ENCODE measurements at regions not wholly inside any gene's neighbourhood (a gene's known extent, or its start where the extent isn't known, plus 50 kb on each side); places are given as distances from the start of the nearest gene placed in this dataset.

DNA sequence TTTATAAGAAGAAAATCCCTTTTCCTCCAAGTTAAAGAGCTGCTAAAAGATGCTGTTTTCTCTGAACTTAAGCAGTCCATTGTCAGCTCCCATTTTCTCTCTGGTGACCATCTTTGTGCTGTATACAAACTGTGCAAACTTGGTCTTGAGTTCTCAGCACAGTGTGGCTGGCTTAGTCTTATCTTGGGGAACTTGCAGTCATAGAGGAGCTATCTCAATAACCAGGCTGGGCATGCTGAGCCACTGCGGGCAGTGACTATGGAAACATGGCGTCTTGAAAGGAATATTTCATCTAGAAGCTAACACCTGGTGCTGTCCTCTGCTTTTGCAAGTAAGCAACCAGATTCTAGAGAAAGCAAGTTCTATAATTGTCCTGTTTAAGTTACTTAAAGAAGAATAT is 1334.4 kb upstream of the CELF4 start:
- Histone ChIP-seq H3K27me3 (ENCODE audit: low read length) (no peaks in the 10 kb centered on the region), H2AFZ (ENCODE audit: low read length) (no peak overlapping the region), H3K27ac (ENCODE audit: low read length) (no peak overlapping the region), H3K4me1 (ENCODE audit: insufficient read depth, low read length) (no peaks in the 10 kb centered on the region), H3K9ac (ENCODE audit: low read length) (no peak overlapping the region), H3F3A (ENCODE audit: low read length, unreplicated experiment) (no peaks in the 10 kb centered on the region), H3K36me3 (ENCODE audit: low read depth, low read length) (no peaks in the 10 kb centered on the region), H3K4me3 (ENCODE audit: low read length) (no peak overlapping the region), H3K9me3 (ENCODE audit: low read length) (no peaks in the 10 kb centered on the region), H3K9me2 (replicated peaks; ENCODE audit: low read length) (no peaks in the 10 kb centered on the region), H3K4me2 (ENCODE audit: low read length) (no peak overlapping the region), H3K79me2 (ENCODE audit: low read length) (no peaks in the 10 kb centered on the region), H4K20me1 (ENCODE audit: low read length) (no peaks in the 10 kb centered on the region)
- ATAC-seq (no peak), DNase-seq (no peak)
- ChIA-PET POLR2A (ENCODE audit: unreplicated experiment) (no interaction called here), CTCF (no interaction called here)
- intact Hi-C loops (cut with micrococcal nuclease): no loop called here
- BruUV-seq (replicated peaks): no TSS peak
- TF ChIP-seq EZH2 (IDR thresholded peaks at IDR 0.05; ENCODE audit: low read length, unreplicated experiment) (no peak), EZH2phosphoT487 (IDR thresholded peaks at IDR 0.05; ENCODE audit: borderline replicate concordance, low read length) (no peak)
- TF ChIP-seq, protein P1, sequence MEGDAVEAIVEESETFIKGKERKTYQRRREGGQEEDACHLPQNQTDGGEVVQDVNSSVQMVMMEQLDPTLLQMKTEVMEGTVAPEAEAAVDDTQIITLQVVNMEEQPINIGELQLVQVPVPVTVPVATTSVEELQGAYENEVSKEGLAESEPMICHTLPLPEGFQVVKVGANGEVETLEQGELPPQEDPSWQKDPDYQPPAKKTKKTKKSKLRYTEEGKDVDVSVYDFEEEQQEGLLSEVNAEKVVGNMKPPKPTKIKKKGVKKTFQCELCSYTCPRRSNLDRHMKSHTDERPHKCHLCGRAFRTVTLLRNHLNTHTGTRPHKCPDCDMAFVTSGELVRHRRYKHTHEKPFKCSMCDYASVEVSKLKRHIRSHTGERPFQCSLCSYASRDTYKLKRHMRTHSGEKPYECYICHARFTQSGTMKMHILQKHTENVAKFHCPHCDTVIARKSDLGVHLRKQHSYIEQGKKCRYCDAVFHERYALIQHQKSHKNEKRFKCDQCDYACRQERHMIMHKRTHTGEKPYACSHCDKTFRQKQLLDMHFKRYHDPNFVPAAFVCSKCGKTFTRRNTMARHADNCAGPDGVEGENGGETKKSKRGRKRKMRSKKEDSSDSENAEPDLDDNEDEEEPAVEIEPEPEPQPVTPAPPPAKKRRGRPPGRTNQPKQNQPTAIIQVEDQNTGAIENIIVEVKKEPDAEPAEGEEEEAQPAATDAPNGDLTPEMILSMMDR (conservative IDR thresholded peaks at IDR 0.05; ENCODE audit: low read depth, low read length): no peak

DNA sequence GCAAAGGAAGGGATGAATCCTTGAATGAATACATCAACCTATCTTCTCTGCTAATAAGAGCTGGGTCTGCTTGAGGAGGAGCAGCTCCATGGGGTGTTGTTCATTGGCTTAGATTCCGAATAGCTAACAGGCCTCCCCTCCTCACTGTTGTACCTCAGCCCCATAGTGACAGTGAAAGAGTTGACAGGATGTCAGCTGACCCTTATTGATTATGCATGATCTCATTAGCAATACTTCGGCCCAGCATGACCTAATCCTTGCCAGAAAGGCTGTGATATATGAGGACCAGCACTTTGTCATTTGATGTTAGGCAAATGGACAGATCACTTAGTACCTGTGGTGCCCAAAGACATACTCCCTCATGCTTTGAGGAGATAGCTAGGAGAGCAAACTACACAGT is 1333.7 kb upstream of the CELF4 start:
- Histone ChIP-seq H3K9ac (ENCODE audit: low read length) (no peak overlapping the region), H3K4me3 (ENCODE audit: low read length) (no peak overlapping the region), H3K27me3 (ENCODE audit: low read length) (no peaks in the 10 kb centered on the region), H3K79me2 (ENCODE audit: low read length) (no peaks in the 10 kb centered on the region), H3K9me2 (replicated peaks; ENCODE audit: low read length) (no peaks in the 10 kb centered on the region), H3K4me2 (ENCODE audit: low read length) (no peak overlapping the region), H3K4me1 (ENCODE audit: insufficient read depth, low read length) (no peaks in the 10 kb centered on the region), H2AFZ (ENCODE audit: low read length) (no peak overlapping the region), H3K9me3 (ENCODE audit: low read length) (no peaks in the 10 kb centered on the region), H3K36me3 (ENCODE audit: low read depth, low read length) (no peaks in the 10 kb centered on the region), H3F3A (ENCODE audit: low read length, unreplicated experiment) (no peaks in the 10 kb centered on the region), H3K27ac (ENCODE audit: low read length) (no peak overlapping the region), H4K20me1 (ENCODE audit: low read length) (no peaks in the 10 kb centered on the region)
- intact Hi-C loops (cut with micrococcal nuclease): no loop called here
- ChIA-PET CTCF (no interaction called here), POLR2A (ENCODE audit: unreplicated experiment) (no interaction called here)
- DNase-seq (no peak), ATAC-seq (no peak)
- TF ChIP-seq, protein P1 (conservative IDR thresholded peaks at IDR 0.05; ENCODE audit: low read depth, low read length): no peak
- TF ChIP-seq EZH2 (IDR thresholded peaks at IDR 0.05; ENCODE audit: low read length, unreplicated experiment) (no peak), EZH2phosphoT487 (IDR thresholded peaks at IDR 0.05; ENCODE audit: borderline replicate concordance, low read length) (no peak)
- no TSS peak for BruUV-seq (replicated peaks)

DNA sequence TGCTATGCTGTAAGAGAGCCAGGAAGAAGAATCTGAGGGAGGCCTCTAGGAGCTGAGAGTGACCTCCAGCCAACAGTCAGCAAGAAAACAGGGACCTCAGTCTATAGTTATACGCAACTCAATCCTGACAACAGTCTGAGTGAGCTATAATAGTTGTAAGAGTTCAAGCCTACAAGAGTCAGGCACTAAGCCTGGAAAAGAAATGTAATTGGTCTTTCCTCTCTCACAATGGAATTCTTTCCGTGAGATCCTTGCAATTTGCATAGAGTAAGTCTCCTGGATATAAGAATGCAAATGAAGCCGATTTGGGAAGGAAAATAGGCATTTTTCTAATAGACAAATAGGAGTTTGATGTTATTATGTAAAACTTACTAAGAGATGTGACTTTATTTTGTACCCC is 1332.6 kb upstream of the CELF4 start:
- DNase-seq: no peak
- Histone ChIP-seq H2AFZ (ENCODE audit: low read length) (no peak overlapping the region), H3K27me3 (ENCODE audit: low read length) (no peaks in the 10 kb centered on the region), H3K4me2 (ENCODE audit: low read length) (no peak overlapping the region), H3K4me1 (ENCODE audit: insufficient read depth, low read length) (no peaks in the 10 kb centered on the region), H3K9me3 (ENCODE audit: low read length) (no peaks in the 10 kb centered on the region), H4K20me1 (ENCODE audit: low read length) (no peaks in the 10 kb centered on the region), H3K4me3 (ENCODE audit: low read length) (no peak overlapping the region), H3K36me3 (ENCODE audit: low read depth, low read length) (no peaks in the 10 kb centered on the region), H3K9me2 (replicated peaks; ENCODE audit: low read length) (no peaks in the 10 kb centered on the region), H3K9ac (ENCODE audit: low read length) (no peak overlapping the region), H3K79me2 (ENCODE audit: low read length) (no peaks in the 10 kb centered on the region), H3F3A (ENCODE audit: low read length, unreplicated experiment) (no peaks in the 10 kb centered on the region), H3K27ac (ENCODE audit: low read length) (no peak overlapping the region)
- no TSS peak for BruUV-seq (replicated peaks)
- intact Hi-C loops (cut with micrococcal nuclease): no loop called here
- CTCF ChIA-PET: no interaction called here
- POLR2A ChIA-PET (ENCODE audit: unreplicated experiment): no interaction called here
- no peak for TF ChIP-seq EZH2 (IDR thresholded peaks at IDR 0.05; ENCODE audit: low read length, unreplicated experiment)
- TF ChIP-seq, protein P1 (conservative IDR thresholded peaks at IDR 0.05; ENCODE audit: low read depth, low read length): no peak
- TF ChIP-seq EZH2phosphoT487 (IDR thresholded peaks at IDR 0.05; ENCODE audit: borderline replicate concordance, low read length): no peak
- no peak for ATAC-seq
